Heart left ventricle (tissue), 16 donors: ENCODE measurements at regions not wholly inside any gene's neighbourhood (a gene's known extent, or its start where the extent isn't known, plus 50 kb on each side); places are given as distances from the start of the nearest gene placed in this dataset.

Source experiments
- ATAC-seq, 4 donors: fragments of 200-7000 bp; cut with Tn5 transposase; one replicate each; pipeline ENCODE4 v1.9.1; 2020 to 2022; ENCODE audit warnings: moderate library complexity in 4 of 4, mild to moderate bottlenecking in 3 of 4, moderate number of reproducible peaks in 1 of 4
- DNase-seq, 5 donors: peaks; one replicate each; pipeline ENCODE4 v3.0.0-alpha.2; 2020
- H3K27ac ChIP-seq, 12 donors: fragments of 200-600 bp; sonication (generic) in 4 of 12; one replicate each; pipeline versions ENCODE4 v1.5.0 to v1.8.0; 2016 to 2022; ENCODE audit warnings: mild to moderate bottlenecking in 2 of 12
- H3K27me3 ChIP-seq, 9 donors: fragments of 200-600 bp; sonication (generic) in 2 of 9; one replicate each; pipeline versions ENCODE4 v1.5.1 to v1.8.0; 2016 to 2022; ENCODE audit warnings: mild to moderate bottlenecking in 3 of 9
- H3K36me3 ChIP-seq, 9 donors: fragments of 200-600 bp; sonication (generic) in 2 of 9; one replicate each; pipeline versions ENCODE4 v1.5.0 to v1.8.0; 2018 to 2022; ENCODE audit warnings: mild to moderate bottlenecking in 2 of 9
- H3K4me1 ChIP-seq, 12 donors: fragments of 200-600 bp; sonication (generic) in 4 of 12; one replicate each; pipeline versions ENCODE4 v1.5.0 to v1.8.0; 2016 to 2022; ENCODE audit warnings: mild to moderate bottlenecking in 3 of 12
- H3K4me3 ChIP-seq, 12 donors: fragments of 200-600 bp; sonication (generic) in 4 of 12; one replicate each; pipeline versions ENCODE4 v1.5.0 to v1.8.0; 2017 to 2022; ENCODE audit warnings: mild to moderate bottlenecking in 9 of 12, moderate library complexity in 4 of 12
- H3K9me3 ChIP-seq, 12 donors: fragments of 200-600 bp; sonication (generic) in 4 of 12; one replicate each; pipeline versions ENCODE4 v1.5.0 to v1.8.0; 2016 to 2022; ENCODE audit warnings: mild to moderate bottlenecking in 1 of 12
- CTCF ChIP-seq, 12 donors: fragments of 200-600 bp; sonication (generic) in 4 of 12; IDR thresholded peaks; one replicate each; pipeline versions ENCODE4 v1.5.0 to v1.8.0; 2018 to 2022; ENCODE audit warnings: antibody characterized with exemption in 12 of 12, mild to moderate bottlenecking in 5 of 12
- POLR2A ChIP-seq, 2 donors: fragments of 450-650 bp; IDR thresholded peaks; one replicate each; pipeline ENCODE4 v1.6.1; 2017; ENCODE audit warnings: antibody characterized with exemption in 2 of 2, mild to moderate bottlenecking in 2 of 2, moderate library complexity in 2 of 2
- WGBS, 4 donors: extraction: QIAGEN DNeasy Blood & Tissue Kit in 2 of 4; methylation state at CpG; one replicate each; pipeline versions ENCODE4 v1.1.5 to v1.1.7; 2013 to 2018; 5-methylcytosine and 5-hydroxymethylcytosine counted together
- intact Hi-C, 10 donors: fragments of 100-400 bp; cut with DNase I; formaldehyde crosslinking; loops; one replicate each; pipeline versions ENCODE4 v1.11.1 to v1.14.2; 2022
- donor health status: ischemic (EF 13 %, LVEDD 7.1; RV severe dilation, severe dysfunction).
- donor health status: healthy with polysubstance abuse.
- donor health status: DM: no; HTN: yes; CAD: no.
- donor health status: DM: no; HTN: no; CAD: no.
- donor health status: ischemic (EF 25% LVEDD 6.9; RV normal size, moderate dysfunction).
- donor health status: ischemic (EF 25% LVEDD 5.7; RV mildly dilated, moderate dysfunction).
- donor health status: healthy.
- donor health status: DM: yes; HTN: yes; CAD: no.
- donor health status: ischemic (EF 35%, LVEDD 5.7; RV mildly dilated, moderate dysfunction).
- donor health status: nonischemic (EF 11% LVEDD 7.7; RV severe dilation, severe dysfunction).
- donor health status: DM: yes; HTN: yes; CAD: no.
- donor health status: PGD.
- donor health status: ischemic (EF 29% LVEDD 5.4; RV normal size, mild dysfunction).
- donor health status: nonischemic (EF 23%, LVEDD 6.1; RV moderate dilation, normal function).

- peaks cover 0 to 6% (median 0%) of the 10 kb centered on the region in 9 donors for H3K27me3 ChIP-seq
These were observed 63.8 kb upstream of the DOCK1 start for GRCh38 chr10:126841341-126841895.

GRCh38 chr10:126842356-126842755 is 62.9 kb upstream of the DOCK1 start:
- ATAC-seq, result no peak
- intact Hi-C loops, result no loop called here

More at GRCh38 chr10:126841341-126841895, 63.8 kb upstream of the DOCK1 start:
- H3K4me3 ChIP-seq, result no peak overlapping the region
- H3K9me3 ChIP-seq, result no peaks in the 10 kb centered on the region
- DNase-seq (no peak), ATAC-seq (no peak)
- H3K27ac ChIP-seq, result no peak overlapping the region
- intact Hi-C loops, result no loop called here
- no peak for TF ChIP-seq POLR2A (IDR thresholded peaks at IDR 0.05)
- TF ChIP-seq CTCF (IDR thresholded peaks at IDR 0.05), result no peak
- no peaks in the 10 kb centered on the region for H3K36me3 ChIP-seq
- WGBS, 4 donors, result 70 to 77% (median 75%) methylated on average over 5 of the region's 5 CpGs
- H3K4me1 ChIP-seq, result no peaks in the 10 kb centered on the region

GRCh38 chr10:126842836-126843235 is 62.4 kb upstream of the DOCK1 start:
- Histone ChIP-seq H3K4me3 (no peak overlapping the region), H3K36me3 (no peaks in the 10 kb centered on the region), H3K4me1 (no peaks in the 10 kb centered on the region), H3K27me3 (peaks cover 0 to 6% (median 0%) of the 10 kb centered on the region in 9 donors), H3K9me3 (no peaks in the 10 kb centered on the region), H3K27ac (no peak overlapping the region)
- 48 to 62% (median 57%) methylated on average over 10 of the region's 10 CpGs for WGBS, 4 donors
- intact Hi-C loops, result no loop called here
- TF ChIP-seq CTCF (IDR thresholded peaks at IDR 0.05), result no peak
- TF ChIP-seq POLR2A (IDR thresholded peaks at IDR 0.05), result no peak
- ATAC-seq, result no peak
- DNase-seq, result no peak

More at GRCh38 chr10:126842356-126842755, 62.9 kb upstream of the DOCK1 start:
- Histone ChIP-seq H3K27ac (no peak overlapping the region), H3K9me3 (no peaks in the 10 kb centered on the region), H3K4me3 (no peak overlapping the region), H3K36me3 (no peaks in the 10 kb centered on the region), H3K4me1 (no peaks in the 10 kb centered on the region), H3K27me3 (peaks cover 0 to 6% (median 0%) of the 10 kb centered on the region in 9 donors)
- 82 to 85% (median 83%) methylated on average over 4 of the region's 4 CpGs for WGBS, 4 donors
- no peak for DNase-seq
- no peak for TF ChIP-seq POLR2A (IDR thresholded peaks at IDR 0.05)
- no peak for TF ChIP-seq CTCF (IDR thresholded peaks at IDR 0.05)

- TF ChIP-seq POLR2A (IDR thresholded peaks at IDR 0.05), result no peak
- no peak for TF ChIP-seq CTCF (IDR thresholded peaks at IDR 0.05)
These were observed 61.8 kb upstream of the DOCK1 start for GRCh38 chr10:126843299-126843934.

More at GRCh38 chr10:126843299-126843934, 61.8 kb upstream of the DOCK1 start:
- no peak for ATAC-seq
- H3K9me3 ChIP-seq, result no peaks in the 10 kb centered on the region
- H3K27ac ChIP-seq, result no peak overlapping the region
- DNase-seq, result no peak
- intact Hi-C loops, result no loop called here
- H3K4me3 ChIP-seq, result no peak overlapping the region
- H3K36me3 ChIP-seq, result no peaks in the 10 kb centered on the region
- H3K27me3 ChIP-seq, result peaks cover 0 to 6% (median 0%) of the 10 kb centered on the region in 9 donors
- no peaks in the 10 kb centered on the region for H3K4me1 ChIP-seq
- WGBS, 4 donors, result 78 to 80% (median 79%) methylated on average over 8 of the region's 8 CpGs
